Activated T-helper 1 cell treated with anti-CD3 and anti-CD28 coated beads, Interleukin-12 subunit alpha, Interleukin-12 subunit beta, Interleukin-2, Interleukin-4 antibody, amounts not matched to agents 30 ng/mL and 10 ng/mL and 1 ng/mL, durations not matched to agents 14 hours and 24 hours and 36 hours (primary cell): ENCODE measurements at regions not wholly inside any gene's neighbourhood (a gene's known extent, or its start where the extent isn't known, plus 50 kb on each side); places are given as distances from the start of the nearest gene placed in this dataset.
"Not testable (repeated sequence)": the region's sequence is repeated elsewhere in the genome, so short reads cannot be mapped to it uniquely, and the experiment has no call there.

Experiments
- DNase-seq: peaks from one replicate; pipeline ENCODE4 v3.0.0; 2021; ENCODE audit warnings: low spot score
- H3K27ac Mint-ChIP-seq: one replicate; pipeline ENCODE4 v1.8.0; 2021; ENCODE audit warnings: mild to moderate bottlenecking, mixed read lengths
- H3K27me3 Mint-ChIP-seq: one replicate; pipeline ENCODE4 v1.8.0; 2022; ENCODE audit warnings: mild to moderate bottlenecking, moderate library complexity, mixed read lengths; ENCODE audit not compliant: insufficient read depth
- H3K36me3 Mint-ChIP-seq: one replicate; pipeline ENCODE4 v1.8.0; 2021; ENCODE audit warnings: low read depth, mixed read lengths
- H3K4me1 Mint-ChIP-seq: one replicate; pipeline ENCODE4 v1.8.0; 2021; ENCODE audit warnings: low read depth, mixed read lengths
- H3K4me3 Mint-ChIP-seq: one replicate; pipeline ENCODE4 v1.8.0; 2021; ENCODE audit warnings: mild to moderate bottlenecking, moderate library complexity, mixed read lengths
- H3K9me3 Mint-ChIP-seq: one replicate; pipeline ENCODE4 v1.8.0; 2021; ENCODE audit warnings: mixed read lengths
- intact Hi-C: fragments of 100-400 bp; cut with micrococcal nuclease; formaldehyde crosslinking; loops from one replicate; pipeline ENCODE4 v1.15.1; 2024

GRCh38 chr5:143521846-143522400, 118.4 kb upstream of the NR3C1 start:
- intact Hi-C loops = no loop called here
- Mint-ChIP-seq H3K4me3 (no peak overlapping the region), H3K4me1 (no peaks in the 10 kb centered on the region), H3K27me3 (peaks cover 2% of the 10 kb centered on the region), H3K27ac (no peak overlapping the region), H3K9me3 (peaks cover 4% of the 10 kb centered on the region), H3K36me3 (no peaks in the 10 kb centered on the region)
- DNase-seq = no peak

GRCh38 chr5:143521141-143521540, 117.7 kb upstream of the NR3C1 start:
- Mint-ChIP-seq H3K27me3 (peaks cover 2% of the 10 kb centered on the region), H3K36me3 (no peaks in the 10 kb centered on the region), H3K9me3 (peaks cover 4% of the 10 kb centered on the region), H3K4me1 (no peaks in the 10 kb centered on the region), H3K27ac (no peak overlapping the region), H3K4me3 (no peak overlapping the region)
- intact Hi-C loops = no loop called here
- DNase-seq = no peak

- H3K4me1 Mint-ChIP-seq, DNase-seq, H3K36me3 Mint-ChIP-seq, H3K27me3 Mint-ChIP-seq, H3K9me3 Mint-ChIP-seq, H3K27ac Mint-ChIP-seq, H3K4me3 Mint-ChIP-seq, intact Hi-C loops: not testable (repeated sequence)
These were observed 115.7 kb upstream of the NR3C1 start for GRCh38 chr5:143519215-143519614.

GRCh38 chr5:143517824-143518223, 114.3 kb upstream of the NR3C1 start:
- H3K27ac Mint-ChIP-seq, H3K9me3 Mint-ChIP-seq, H3K4me3 Mint-ChIP-seq, DNase-seq, H3K36me3 Mint-ChIP-seq, H3K4me1 Mint-ChIP-seq, intact Hi-C loops, H3K27me3 Mint-ChIP-seq: not testable (repeated sequence)

GRCh38 chr5:143516249-143516648, 112.8 kb upstream of the NR3C1 start:
- Mint-ChIP-seq H3K27me3 (peaks cover 2% of the 10 kb centered on the region), H3K4me1 (no peaks in the 10 kb centered on the region), H3K4me3 (no peak overlapping the region), H3K36me3 (peaks cover 2% of the 10 kb centered on the region), H3K9me3 (peaks cover 8% of the 10 kb centered on the region), H3K27ac (no peak overlapping the region)
- DNase-seq = no peak
- intact Hi-C loops = no loop called here

- Mint-ChIP-seq H3K36me3 (peaks cover 2% of the 10 kb centered on the region), H3K27ac (no peak overlapping the region), H3K4me3 (no peak overlapping the region), H3K9me3 (peaks cover 8% of the 10 kb centered on the region), H3K27me3 (peaks cover 2% of the 10 kb centered on the region), H3K4me1 (no peaks in the 10 kb centered on the region)
- intact Hi-C loops = no loop called here
- no peak for DNase-seq
These were observed 112.3 kb upstream of the NR3C1 start for GRCh38 chr5:143515829-143516228.

- Mint-ChIP-seq H3K27me3 (peaks cover 2% of the 10 kb centered on the region), H3K36me3 (peaks cover 2% of the 10 kb centered on the region), H3K4me1 (no peaks in the 10 kb centered on the region), H3K9me3 (peaks cover 8% of the 10 kb centered on the region), H3K27ac (no peak overlapping the region), H3K4me3 (no peak overlapping the region)
- intact Hi-C loops = no loop called here
- DNase-seq = no peak
These were observed 111.3 kb upstream of the NR3C1 start for GRCh38 chr5:143514616-143515335.

- Mint-ChIP-seq H3K4me3 (no peak overlapping the region), H3K9me3 (peaks cover 8% of the 10 kb centered on the region), H3K27ac (no peak overlapping the region), H3K4me1 (no peaks in the 10 kb centered on the region), H3K36me3 (peaks cover 2% of the 10 kb centered on the region), H3K27me3 (no peaks in the 10 kb centered on the region)
- no peak for DNase-seq
- intact Hi-C loops = no loop called here
These were observed 110.2 kb upstream of the NR3C1 start for GRCh38 chr5:143513720-143514119.

- intact Hi-C loops = no loop called here
- Mint-ChIP-seq H3K4me1 (no peaks in the 10 kb centered on the region), H3K9me3 (peaks cover 4% of the 10 kb centered on the region), H3K36me3 (peaks cover 2% of the 10 kb centered on the region), H3K4me3 (no peak overlapping the region), H3K27ac (no peak overlapping the region), H3K27me3 (no peaks in the 10 kb centered on the region)
- no peak for DNase-seq
These were observed 108.2 kb upstream of the NR3C1 start for GRCh38 chr5:143511736-143512135.

- Mint-ChIP-seq H3K9me3 (peaks cover 4% of the 10 kb centered on the region), H3K27me3 (peaks cover 2% of the 10 kb centered on the region), H3K4me1 (no peaks in the 10 kb centered on the region), H3K36me3 (peaks cover 2% of the 10 kb centered on the region), H3K27ac (no peak overlapping the region), H3K4me3 (no peak overlapping the region)
- intact Hi-C loops = no loop called here
- no peak for DNase-seq
These were observed 106.3 kb upstream of the NR3C1 start for GRCh38 chr5:143509758-143510221.

GRCh38 chr5:143506836-143507552, 103.5 kb upstream of the NR3C1 start:
- no peak overlapping the region for H3K4me3 Mint-ChIP-seq

GRCh38 chr5:143505934-143506333, 102.4 kb upstream of the NR3C1 start:
- no peak overlapping the region for H3K27ac Mint-ChIP-seq
- H3K4me1 Mint-ChIP-seq = no peaks in the 10 kb centered on the region
- no peak overlapping the region for H3K4me3 Mint-ChIP-seq
- H3K27me3 Mint-ChIP-seq = peaks cover 4% of the 10 kb centered on the region
- intact Hi-C loops = no loop called here
- H3K36me3 Mint-ChIP-seq = no peaks in the 10 kb centered on the region
- DNase-seq = no peak
- no peaks in the 10 kb centered on the region for H3K9me3 Mint-ChIP-seq

More at GRCh38 chr5:143506836-143507552, 103.5 kb upstream of the NR3C1 start:
- intact Hi-C loops = no loop called here
- H3K9me3 Mint-ChIP-seq = no peaks in the 10 kb centered on the region
- no peak for DNase-seq
- H3K27ac Mint-ChIP-seq = no peak overlapping the region
- no peaks in the 10 kb centered on the region for H3K4me1 Mint-ChIP-seq
- H3K36me3 Mint-ChIP-seq = no peaks in the 10 kb centered on the region
- peaks cover 4% of the 10 kb centered on the region for H3K27me3 Mint-ChIP-seq

- Mint-ChIP-seq H3K4me3 (no peak overlapping the region), H3K36me3 (no peaks in the 10 kb centered on the region), H3K4me1 (no peaks in the 10 kb centered on the region), H3K9me3 (no peaks in the 10 kb centered on the region), H3K27ac (no peak overlapping the region), H3K27me3 (peaks cover 4% of the 10 kb centered on the region)
- intact Hi-C loops = no loop called here
- DNase-seq = no peak
These were observed 101.9 kb upstream of the NR3C1 start for GRCh38 chr5:143505354-143505753.
